ENCODE measurements at regions not wholly inside any gene's neighbourhood (a gene's known extent, or its start where the extent isn't known, plus 50 kb on each side); places are given as distances from the start of the nearest gene placed in this dataset.

GRCh38 chr5:15447209-15447608 lies 52.8 kb upstream of the FBXL7 start:
- Mint-ChIP-seq H3K27me3 (ENCODE audit: low read depth) (no peaks in the 10 kb centered on the region), H3K4me3 (no peak overlapping the region), H3K27ac (no peak overlapping the region), H3K9me3 (peaks cover 2 to 7% of the 10 kb centered on the region in 2 donors), H3K4me1 (ENCODE audit: low read depth) (no peaks in the 10 kb centered on the region), H3K36me3 (ENCODE audit: insufficient read depth in 2 of 2) (peaks cover 0 to 1% of the 10 kb centered on the region in 2 donors)
- DNase-seq, result no peak
- ATAC-seq (replicated peaks in 1 of 2), result no peak

DNA sequence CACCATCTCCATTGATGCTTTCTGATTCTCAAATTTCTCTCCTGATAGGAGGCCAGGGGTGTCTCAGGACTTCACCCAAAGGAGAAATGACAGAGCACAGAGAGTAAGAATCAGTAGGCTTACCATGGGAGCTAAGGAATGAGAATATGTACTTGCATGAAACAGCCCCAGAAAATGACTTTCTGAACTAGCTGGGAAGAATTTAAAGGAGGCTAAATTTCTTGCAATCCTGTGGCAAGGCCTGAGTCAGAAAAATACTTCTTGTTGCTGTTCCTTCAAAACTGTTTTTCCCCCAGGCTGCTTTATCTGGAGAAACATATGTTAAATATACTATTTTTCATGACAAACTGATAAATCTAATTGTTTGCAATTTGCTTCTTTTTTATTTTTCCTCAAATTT lies 53.4 kb upstream of the FBXL7 start:
- Mint-ChIP-seq H3K27ac (no peak overlapping the region), H3K9me3 (peaks cover 2 to 7% of the 10 kb centered on the region in 2 donors), H3K27me3 (ENCODE audit: low read depth) (no peaks in the 10 kb centered on the region), H3K4me1 (ENCODE audit: low read depth) (no peaks in the 10 kb centered on the region), H3K36me3 (ENCODE audit: insufficient read depth in 2 of 2) (peaks cover 0 to 1% of the 10 kb centered on the region in 2 donors), H3K4me3 (no peak overlapping the region)
- ATAC-seq (replicated peaks in 1 of 2) (no peak), DNase-seq (no peak)

DNA sequence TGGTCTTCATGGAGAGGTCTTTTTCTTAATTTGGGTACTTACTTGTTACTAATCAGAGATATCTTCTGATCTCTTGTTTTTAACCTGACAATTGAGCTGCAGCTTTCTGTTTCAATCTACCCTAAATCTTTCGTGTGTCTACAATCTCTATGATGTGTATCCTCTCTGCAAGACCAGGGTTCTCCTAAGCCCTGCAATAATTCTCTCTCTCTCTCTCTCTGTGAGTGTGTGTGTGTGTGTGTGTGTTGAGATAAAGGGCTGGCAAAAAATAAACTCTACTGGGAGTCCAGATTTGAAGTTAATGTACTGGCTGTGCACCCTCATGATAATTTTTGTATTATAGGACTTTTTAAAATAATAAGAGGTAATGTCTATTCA lies 57.8 kb upstream of the FBXL7 start:
- ATAC-seq (replicated peaks in 1 of 2), result no peak
- DNase-seq, result no peak
- no peak overlapping the region for H3K4me3 Mint-ChIP-seq

DNA sequence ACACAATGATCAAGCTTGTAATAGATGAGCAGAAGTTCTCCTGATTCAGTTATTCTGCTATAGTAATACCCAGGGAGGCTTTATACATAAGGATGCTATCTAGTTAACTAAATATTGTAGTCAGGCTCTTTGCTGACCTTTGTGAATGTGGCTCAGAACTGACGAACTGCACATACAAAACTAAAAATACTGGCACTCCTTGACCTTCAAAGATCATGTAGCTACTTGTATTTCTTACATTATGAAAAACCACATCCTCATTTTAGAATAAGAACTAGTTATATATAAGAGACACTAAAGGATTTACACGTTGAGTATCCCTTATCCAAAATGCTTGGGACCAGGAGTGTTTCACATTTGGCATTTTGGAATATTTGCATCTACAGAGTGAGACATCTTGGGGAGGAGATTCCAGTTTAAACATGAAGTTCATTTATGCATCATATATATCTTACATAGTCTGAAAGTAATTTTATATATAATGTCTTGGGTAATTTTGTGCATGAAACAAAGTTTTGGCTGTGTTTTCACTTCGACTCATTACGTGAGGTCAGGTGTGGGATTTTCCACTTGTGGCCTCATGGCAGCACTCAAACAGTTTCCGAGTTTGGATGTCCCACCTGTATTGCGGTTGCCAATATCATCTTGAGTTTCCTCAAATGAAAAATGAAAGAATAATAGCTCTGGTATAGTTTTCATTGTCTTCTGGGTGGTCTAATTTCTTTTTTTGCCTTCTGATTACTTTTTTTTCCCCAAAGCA lies 58.4 kb upstream of the FBXL7 start:
- H3K4me1 Mint-ChIP-seq (ENCODE audit: low read depth), result no peaks in the 10 kb centered on the region
- H3K9me3 Mint-ChIP-seq, result peaks cover 4 to 7% of the 10 kb centered on the region in 2 donors
- H3K4me3 Mint-ChIP-seq, result no peak overlapping the region
- no peaks in the 10 kb centered on the region for H3K27me3 Mint-ChIP-seq (ENCODE audit: low read depth)
- DNase-seq (no peak), ATAC-seq (replicated peaks in 1 of 2) (no peak)
- H3K36me3 Mint-ChIP-seq (ENCODE audit: insufficient read depth in 2 of 2), result peaks cover 0 to 1% of the 10 kb centered on the region in 2 donors
- no peak overlapping the region for H3K27ac Mint-ChIP-seq

More for the DNA sequence above, 57.8 kb upstream of the FBXL7 start:
- Mint-ChIP-seq H3K36me3 (ENCODE audit: insufficient read depth in 2 of 2) (peaks cover 0 to 1% of the 10 kb centered on the region in 2 donors), H3K27ac (no peak overlapping the region), H3K4me1 (ENCODE audit: low read depth) (no peaks in the 10 kb centered on the region), H3K9me3 (peaks cover 4 to 7% of the 10 kb centered on the region in 2 donors), H3K27me3 (ENCODE audit: low read depth) (no peaks in the 10 kb centered on the region)

DNA sequence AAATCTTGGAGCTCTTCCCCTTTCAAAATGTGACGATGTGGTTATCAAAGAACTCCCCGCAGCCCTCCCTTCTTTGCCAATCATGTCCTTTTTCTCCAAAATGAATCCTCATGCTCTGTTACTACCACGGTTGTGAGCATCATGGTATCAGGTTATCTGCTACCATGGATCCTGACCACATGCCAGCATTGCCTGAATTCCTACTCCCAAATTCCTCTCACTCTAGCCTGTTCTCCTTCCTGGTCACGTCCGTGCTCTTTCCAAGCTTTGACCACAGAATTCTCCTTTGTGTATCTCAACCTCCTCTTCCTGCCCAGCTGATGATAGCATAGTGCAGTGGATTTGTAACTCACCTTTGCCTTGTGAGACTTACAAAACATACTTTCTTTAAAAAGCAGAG lies 59.5 kb upstream of the FBXL7 start:
- Mint-ChIP-seq H3K9me3 (peaks cover 4 to 7% of the 10 kb centered on the region in 2 donors), H3K36me3 (ENCODE audit: insufficient read depth in 2 of 2) (peaks cover 0 to 1% of the 10 kb centered on the region in 2 donors), H3K4me1 (ENCODE audit: low read depth) (no peaks in the 10 kb centered on the region), H3K27me3 (ENCODE audit: low read depth) (no peaks in the 10 kb centered on the region), H3K27ac (no peak overlapping the region), H3K4me3 (no peak overlapping the region)
- DNase-seq (no peak), ATAC-seq (replicated peaks in 1 of 2) (no peak)

DNA sequence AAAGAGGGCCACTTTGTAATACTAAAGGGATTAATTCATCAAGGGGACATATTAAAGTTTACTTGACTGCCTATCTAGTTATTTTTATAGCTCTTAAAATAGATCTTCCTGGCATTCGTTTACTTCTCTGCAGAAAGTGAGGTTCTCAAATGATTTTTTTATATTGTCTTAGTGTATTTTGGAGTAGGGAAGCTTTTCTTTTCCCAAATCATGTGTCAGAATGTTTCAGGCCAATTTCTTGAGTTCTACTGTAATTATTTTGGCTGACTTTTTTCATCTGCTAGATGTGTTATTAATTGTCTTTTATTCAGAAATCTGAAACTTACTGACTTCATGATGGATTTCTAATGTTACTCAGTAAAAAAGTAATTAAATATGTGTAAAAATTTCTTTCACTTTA lies 60.2 kb upstream of the FBXL7 start:
- H3K4me3 Mint-ChIP-seq, result no peak overlapping the region
- H3K36me3 Mint-ChIP-seq (ENCODE audit: insufficient read depth in 2 of 2), result peaks cover 0 to 1% of the 10 kb centered on the region in 2 donors
- peaks cover 3 to 5% of the 10 kb centered on the region in 2 donors for H3K9me3 Mint-ChIP-seq
- ATAC-seq (replicated peaks in 1 of 2), result no peak
- DNase-seq, result no peak
- no peaks in the 10 kb centered on the region for H3K27me3 Mint-ChIP-seq (ENCODE audit: low read depth)
- H3K4me1 Mint-ChIP-seq (ENCODE audit: low read depth), result no peaks in the 10 kb centered on the region
- H3K27ac Mint-ChIP-seq, result no peak overlapping the region

DNA sequence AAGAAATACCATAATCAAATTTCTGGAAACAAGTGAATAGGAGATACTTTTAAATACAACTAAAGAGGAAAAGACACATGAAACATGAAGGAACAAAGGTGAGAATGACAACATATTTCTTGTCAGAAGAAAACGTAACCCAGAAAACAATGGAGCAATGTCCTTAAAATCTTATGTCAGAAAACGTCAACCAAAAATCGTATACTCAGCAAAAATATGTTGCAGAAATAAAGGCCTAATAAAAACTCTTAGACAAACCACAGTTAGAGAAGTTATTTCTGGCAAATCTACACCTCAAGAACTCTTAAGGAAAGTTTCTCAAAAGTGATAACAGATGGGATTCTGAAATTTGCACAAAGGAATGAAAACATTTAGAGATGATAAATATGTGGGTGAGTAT lies 66.3 kb upstream of the FBXL7 start:
- H3K4me3 Mint-ChIP-seq, result no peak overlapping the region
- ATAC-seq (replicated peaks in 1 of 2), result no peak

GRCh38 chr5:15431923-15432322 lies 68.1 kb upstream of the FBXL7 start:
- DNase-seq (no peak), ATAC-seq (replicated peaks in 1 of 2) (no peak)
- Mint-ChIP-seq H3K4me1 (ENCODE audit: low read depth) (no peaks in the 10 kb centered on the region), H3K27me3 (ENCODE audit: low read depth) (no peaks in the 10 kb centered on the region), H3K27ac (no peak overlapping the region), H3K36me3 (ENCODE audit: insufficient read depth in 2 of 2) (no peaks in the 10 kb centered on the region), H3K9me3 (peaks cover 4 to 5% of the 10 kb centered on the region in 2 donors), H3K4me3 (no peak overlapping the region)

More for the DNA sequence above, 66.3 kb upstream of the FBXL7 start:
- no peak for DNase-seq
- Mint-ChIP-seq H3K4me1 (ENCODE audit: low read depth) (no peaks in the 10 kb centered on the region), H3K27ac (no peak overlapping the region), H3K9me3 (peaks cover 4 to 5% of the 10 kb centered on the region in 2 donors), H3K27me3 (ENCODE audit: low read depth) (no peaks in the 10 kb centered on the region), H3K36me3 (ENCODE audit: insufficient read depth in 2 of 2) (no peaks in the 10 kb centered on the region)

GRCh38 chr5:15425766-15426165 lies 74.2 kb upstream of the FBXL7 start:
- Mint-ChIP-seq H3K9me3 (peaks cover 2 to 5% of the 10 kb centered on the region in 2 donors), H3K27me3 (ENCODE audit: low read depth) (no peaks in the 10 kb centered on the region), H3K4me1 (ENCODE audit: low read depth) (no peaks in the 10 kb centered on the region), H3K36me3 (ENCODE audit: insufficient read depth in 2 of 2) (no peaks in the 10 kb centered on the region), H3K4me3 (no peak overlapping the region), H3K27ac (no peak overlapping the region)
- DNase-seq (no peak), ATAC-seq (replicated peaks in 1 of 2) (no peak)

GRCh38 chr5:15424769-15425168 lies 75.2 kb upstream of the FBXL7 start:
- Mint-ChIP-seq H3K4me1 (ENCODE audit: low read depth) (no peaks in the 10 kb centered on the region), H3K27me3 (ENCODE audit: low read depth) (no peaks in the 10 kb centered on the region), H3K27ac (no peak overlapping the region), H3K4me3 (no peak overlapping the region), H3K36me3 (ENCODE audit: insufficient read depth in 2 of 2) (no peaks in the 10 kb centered on the region), H3K9me3 (no peaks in the 10 kb centered on the region)
- DNase-seq (no peak), ATAC-seq (replicated peaks in 1 of 2) (no peak)

DNA sequence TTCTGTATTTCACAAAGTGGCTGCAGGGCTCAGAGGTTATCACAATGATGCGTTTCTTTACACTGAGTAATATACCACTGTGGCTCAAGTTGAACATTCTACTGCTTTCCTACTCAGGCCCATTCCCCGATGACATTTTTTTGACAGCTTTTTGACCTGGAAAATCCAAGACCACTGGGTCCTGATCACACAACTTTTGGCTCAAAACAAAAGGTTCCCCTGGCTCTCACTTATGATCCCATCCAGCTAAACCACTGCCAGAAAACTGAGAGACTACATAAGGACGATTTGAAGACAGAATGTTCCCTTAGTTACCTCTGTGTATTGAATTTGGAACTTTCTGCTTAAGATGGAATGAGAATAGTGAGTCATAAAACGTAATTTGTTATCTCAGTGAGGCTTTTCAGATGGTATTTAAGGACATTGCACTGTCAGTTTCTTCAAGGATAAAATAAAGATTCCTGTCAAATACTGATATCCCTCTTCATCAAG lies 78.0 kb upstream of the FBXL7 start:
- peaks cover 6 to 10% of the 10 kb centered on the region in 2 donors for H3K9me3 Mint-ChIP-seq
- no peak for ATAC-seq (replicated peaks in 1 of 2)

DNA sequence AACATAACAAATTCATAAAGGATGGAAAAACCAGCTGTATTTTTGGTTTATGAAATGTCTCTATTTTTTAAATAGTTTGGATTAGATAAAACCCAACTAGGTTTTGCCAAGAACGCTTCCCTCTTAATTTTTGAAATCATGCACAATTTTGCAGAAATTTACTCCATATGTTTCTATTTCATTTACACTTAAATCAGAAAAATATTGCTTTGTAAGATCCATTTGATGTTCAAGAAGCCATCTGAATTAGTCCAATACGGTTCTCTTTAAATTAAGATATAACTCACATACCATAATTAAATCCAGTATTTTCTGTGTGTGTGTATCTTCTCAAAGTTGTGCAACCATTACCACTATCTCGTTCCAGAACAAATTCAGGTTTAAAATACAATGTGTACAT lies 78.6 kb upstream of the FBXL7 start:
- Mint-ChIP-seq H3K27ac (no peak overlapping the region), H3K9me3 (peaks cover 6 to 10% of the 10 kb centered on the region in 2 donors), H3K36me3 (ENCODE audit: insufficient read depth in 2 of 2) (no peaks in the 10 kb centered on the region), H3K4me3 (no peak overlapping the region), H3K4me1 (ENCODE audit: low read depth) (no peaks in the 10 kb centered on the region), H3K27me3 (ENCODE audit: low read depth) (no peaks in the 10 kb centered on the region)
- ATAC-seq (replicated peaks in 1 of 2), result no peak
- DNase-seq, result no peak

More for the DNA sequence above, 78.0 kb upstream of the FBXL7 start:
- H3K36me3 Mint-ChIP-seq (ENCODE audit: insufficient read depth in 2 of 2), result no peaks in the 10 kb centered on the region
- no peak for DNase-seq
- no peaks in the 10 kb centered on the region for H3K4me1 Mint-ChIP-seq (ENCODE audit: low read depth)
- no peaks in the 10 kb centered on the region for H3K27me3 Mint-ChIP-seq (ENCODE audit: low read depth)
- no peak overlapping the region for H3K4me3 Mint-ChIP-seq
- no peak overlapping the region for H3K27ac Mint-ChIP-seq

- DNase-seq, result no peak
- peaks cover 6 to 10% of the 10 kb centered on the region in 2 donors for H3K9me3 Mint-ChIP-seq
Observed at GRCh38 chr5:15420201-15420600, 79.8 kb upstream of the FBXL7 start.

GRCh38 chr5:15417156-15417555 lies 82.8 kb upstream of the FBXL7 start:
- H3K27ac Mint-ChIP-seq, result no peak overlapping the region
- DNase-seq (no peak), ATAC-seq (replicated peaks in 1 of 2) (no peak)
- H3K9me3 Mint-ChIP-seq, result peaks cover 15 to 22% of the 10 kb centered on the region in 2 donors
- no peak overlapping the region for H3K4me3 Mint-ChIP-seq
- no peaks in the 10 kb centered on the region for H3K4me1 Mint-ChIP-seq (ENCODE audit: low read depth)
- no peaks in the 10 kb centered on the region for H3K27me3 Mint-ChIP-seq (ENCODE audit: low read depth)
- peaks cover 0 to 3% of the 10 kb centered on the region in 2 donors for H3K36me3 Mint-ChIP-seq (ENCODE audit: insufficient read depth in 2 of 2)

More at GRCh38 chr5:15420201-15420600, 79.8 kb upstream of the FBXL7 start:
- Mint-ChIP-seq H3K36me3 (ENCODE audit: insufficient read depth in 2 of 2) (no peaks in the 10 kb centered on the region), H3K4me1 (ENCODE audit: low read depth) (no peaks in the 10 kb centered on the region), H3K27me3 (ENCODE audit: low read depth) (no peaks in the 10 kb centered on the region), H3K27ac (no peak overlapping the region), H3K4me3 (no peak overlapping the region)
- no peak for ATAC-seq (replicated peaks in 1 of 2)

Data from activated T-cell treated with anti-CD3 and anti-CD28 coated beads, Interleukin-2, amount 50 U/mL, for 72 hours (primary cell).